A673 (cell line): ENCODE measurements at regions not wholly inside any gene's neighbourhood (a gene's known extent, or its start where the extent isn't known, plus 50 kb on each side); places are given as distances from the start of the nearest gene placed in this dataset.

ENCODE experiments used
- BruUV-seq: library from RNA; stranded (reverse); fragments of 400-500 nt; replicated peaks from 2 replicates; lab custom pipeline; 2021; lab: Mats Ljungman, UMichigan
- CTCF ChIA-PET: fragments of 300-600 bp; sonication (Branson Sonifier 250); formaldehyde crosslinking; loops from one replicate; lab custom pipeline; 2022; ENCODE audit warnings: antibody characterized with exemption; lab: Charles Lee
- POLR2A ChIA-PET: fragments of 300-600 bp; sonication (Branson Sonifier 250); formaldehyde crosslinking; loops from one replicate; lab custom pipeline; 2022; ENCODE audit warnings: antibody characterized with exemption; ENCODE audit not compliant: low non-redundant PET; lab: Charles Lee
- DNase-seq: peaks from one replicate; pipeline ENCODE4 v3.0.0-alpha.2; 2015; ENCODE audit warnings: low spot score
- H3K27ac ChIP-seq: fragments of 200-600 bp; sonication (generic); 2 replicates; pipeline ENCODE4 v1.5.1; 2016; ENCODE audit warnings: mixed run types, low read depth, mild to moderate bottlenecking, mixed read lengths, antibody characterized with exemption, low read length; ENCODE audit not compliant: poor library complexity, severe bottlenecking
- H3K27me3 ChIP-seq: fragments of 200-600 bp; sonication (generic); replicated peaks from 2 replicates; pipeline ENCODE4 v1.6.1; 2017; ENCODE audit warnings: mixed run types, low read depth, mild to moderate bottlenecking, mixed read lengths, antibody characterized with exemption, low read length; ENCODE audit not compliant: insufficient read depth, poor library complexity
- H3K36me3 ChIP-seq: fragments of 200-600 bp; sonication (generic); 2 replicates; pipeline ENCODE4 v1.6.1; 2016; ENCODE audit warnings: mixed run types, mild to moderate bottlenecking, mixed read lengths, antibody characterized with exemption, low read length; ENCODE audit not compliant: insufficient read depth, poor library complexity, severe bottlenecking
- H3K4me1 ChIP-seq: fragments of 200-600 bp; sonication (generic); 2 replicates; pipeline ENCODE4 v1.6.1; 2017; ENCODE audit warnings: mixed run types, mild to moderate bottlenecking, mixed read lengths, antibody characterized with exemption, low read length; ENCODE audit not compliant: insufficient read depth, poor library complexity, severe bottlenecking
- H3K4me3 ChIP-seq: fragments of 200-600 bp; sonication (generic); 2 replicates; pipeline ENCODE4 v1.5.1; 2016; ENCODE audit warnings: low read depth, mixed run types, mild to moderate bottlenecking, mixed read lengths, low read length; ENCODE audit not compliant: poor library complexity, severe bottlenecking
- H3K9me3 ChIP-seq: fragments of 200-600 bp; sonication (generic); 2 replicates; pipeline ENCODE4 v1.6.1; 2016; ENCODE audit warnings: mixed run types, low read depth, mild to moderate bottlenecking, mixed read lengths, antibody characterized with exemption, low read length; ENCODE audit not compliant: poor library complexity, severe bottlenecking
- EZH2 ChIP-seq: fragments of 200-600 bp; sonication (generic); IDR thresholded peaks from 2 replicates; pipeline ENCODE4 v1.6.1; 2017; ENCODE audit warnings: borderline replicate concordance, low read depth, mild to moderate bottlenecking, mixed read lengths, antibody characterized with exemption, low read length; ENCODE audit not compliant: poor library complexity, severe bottlenecking
- intact Hi-C: fragments of 100-400 bp; cut with micrococcal nuclease; formaldehyde crosslinking; loops from one replicate; pipeline ENCODE4 v1.10.0; 2022; ENCODE audit not compliant: unreplicated experiment
- TF ChIP-seq, protein P1 (sequence below): fragments of 300-800, 200-600 bp; sonication (generic); conservative IDR thresholded peaks from 2 replicates; pipeline ENCODE4 v1.5.1; 2017; ENCODE audit warnings: low read depth, mild to moderate bottlenecking, antibody characterized with exemption, low read length, moderate library complexity, mixed read lengths

- BruUV-seq, result no TSS peak
Measured at GRCh38 chr5:67773411-67774266, 441.9 kb upstream of the PIK3R1 start.

GRCh38 chr5:67771791-67772190, 443.8 kb upstream of the PIK3R1 start:
- H3K4me3 ChIP-seq, result no peak overlapping the region
- H3K4me1 ChIP-seq, result no peaks in the 10 kb centered on the region
- BruUV-seq, result no TSS peak
- H3K27me3 ChIP-seq, result no peaks in the 10 kb centered on the region
- no peaks in the 10 kb centered on the region for H3K36me3 ChIP-seq
- no peak overlapping the region for H3K27ac ChIP-seq
- no peaks in the 10 kb centered on the region for H3K9me3 ChIP-seq
- ChIA-PET CTCF (no interaction called here), POLR2A (no interaction called here)
- intact Hi-C loops, result no loop called here
- no peak for DNase-seq
- TF ChIP-seq EZH2, result no peak
- TF ChIP-seq, protein P1, sequence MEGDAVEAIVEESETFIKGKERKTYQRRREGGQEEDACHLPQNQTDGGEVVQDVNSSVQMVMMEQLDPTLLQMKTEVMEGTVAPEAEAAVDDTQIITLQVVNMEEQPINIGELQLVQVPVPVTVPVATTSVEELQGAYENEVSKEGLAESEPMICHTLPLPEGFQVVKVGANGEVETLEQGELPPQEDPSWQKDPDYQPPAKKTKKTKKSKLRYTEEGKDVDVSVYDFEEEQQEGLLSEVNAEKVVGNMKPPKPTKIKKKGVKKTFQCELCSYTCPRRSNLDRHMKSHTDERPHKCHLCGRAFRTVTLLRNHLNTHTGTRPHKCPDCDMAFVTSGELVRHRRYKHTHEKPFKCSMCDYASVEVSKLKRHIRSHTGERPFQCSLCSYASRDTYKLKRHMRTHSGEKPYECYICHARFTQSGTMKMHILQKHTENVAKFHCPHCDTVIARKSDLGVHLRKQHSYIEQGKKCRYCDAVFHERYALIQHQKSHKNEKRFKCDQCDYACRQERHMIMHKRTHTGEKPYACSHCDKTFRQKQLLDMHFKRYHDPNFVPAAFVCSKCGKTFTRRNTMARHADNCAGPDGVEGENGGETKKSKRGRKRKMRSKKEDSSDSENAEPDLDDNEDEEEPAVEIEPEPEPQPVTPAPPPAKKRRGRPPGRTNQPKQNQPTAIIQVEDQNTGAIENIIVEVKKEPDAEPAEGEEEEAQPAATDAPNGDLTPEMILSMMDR, result no peak

More at GRCh38 chr5:67773411-67774266, 441.9 kb upstream of the PIK3R1 start:
- intact Hi-C loops, result no loop called here
- no peak overlapping the region for H3K4me3 ChIP-seq
- H3K9me3 ChIP-seq, result no peaks in the 10 kb centered on the region
- no peaks in the 10 kb centered on the region for H3K4me1 ChIP-seq
- TF ChIP-seq, protein P1, result no peak
- no peak for TF ChIP-seq EZH2
- peak; percentile 15 for DNase-seq
- ChIA-PET POLR2A (no interaction called here), CTCF (interaction anchor here (0.9 kb wide), 1 partner anchor 339 kb away, joined by 3 read pairs; no protein-coding TSS in a partner anchor)
- H3K36me3 ChIP-seq, result no peaks in the 10 kb centered on the region
- no peaks in the 10 kb centered on the region for H3K27me3 ChIP-seq
- no peak overlapping the region for H3K27ac ChIP-seq

- TF ChIP-seq, protein P1, result no peak
- TF ChIP-seq EZH2, result no peak
- intact Hi-C loops, result no loop called here
- H3K4me1 ChIP-seq, result no peaks in the 10 kb centered on the region
- no TSS peak for BruUV-seq
- no peak for DNase-seq
- ChIA-PET POLR2A (no interaction called here), CTCF (no interaction called here)
- no peak overlapping the region for H3K4me3 ChIP-seq
- H3K36me3 ChIP-seq, result no peaks in the 10 kb centered on the region
- H3K27me3 ChIP-seq, result no peaks in the 10 kb centered on the region
- no peaks in the 10 kb centered on the region for H3K9me3 ChIP-seq
- H3K27ac ChIP-seq, result no peak overlapping the region
Measured at GRCh38 chr5:67771221-67771620, 444.3 kb upstream of the PIK3R1 start.
